Sigmoid colon (tissue), 3 donors: ENCODE measurements at regions not wholly inside any gene's neighbourhood (a gene's known extent, or its start where the extent isn't known, plus 50 kb on each side); places are given as distances from the start of the nearest gene placed in this dataset.

Source experiments
- CTCF ChIP-seq, 4 experiments: fragments of 450-650 bp in 3 of 4; fragments of 200-600 bp in 1 of 4; IDR thresholded peaks; one replicate each; pipeline ENCODE4 v1.5.1; 2016 to 2019; ENCODE audit warnings: antibody characterized with exemption in 4 of 4, mild to moderate bottlenecking in 3 of 4, moderate library complexity in 2 of 4
- POLR2A ChIP-seq, 2 donors: fragments of 450-650 bp; IDR thresholded peaks; one replicate each; pipeline ENCODE4 v1.6.1; 2016; ENCODE audit warnings: antibody characterized with exemption in 2 of 2, mild to moderate bottlenecking in 2 of 2, moderate library complexity in 2 of 2

GRCh38 chr2:138960191-138960590, 180.0 kb upstream of the NXPH2 start:
- TF ChIP-seq CTCF (IDR thresholded peaks at IDR 0.05) (no peak), POLR2A (IDR thresholded peaks at IDR 0.05) (no peak)
